ENCODE measurements at regions not wholly inside any gene's neighbourhood (a gene's known extent, or its start where the extent isn't known, plus 50 kb on each side); places are given as distances from the start of the nearest gene placed in this dataset.

GRCh38 chr6:74250161-74250818 lies 554.3 kb downstream of the CD109 start:
- CTCF ChIA-PET (ENCODE audit: unreplicated experiment), result no interaction called here
- H3K4me1 ChIP-seq (ENCODE audit: insufficient read depth, low read length, poor library complexity, severe bottlenecking), result no peaks in the 10 kb centered on the region
- H3K36me3 ChIP-seq (ENCODE audit: insufficient read depth, low read length), result no peaks in the 10 kb centered on the region
- no peaks in the 10 kb centered on the region for H3K9me2 ChIP-seq (ENCODE audit: insufficient read depth, low read length)
- no peak overlapping the region for H3K27ac ChIP-seq (ENCODE audit: low read depth, low read length, poor library complexity, severe bottlenecking)
- intact Hi-C loops (cut with micrococcal nuclease; ENCODE audit: unreplicated experiment), result no loop called here
- H3K4me2 ChIP-seq (ENCODE audit: low read length), result no peak overlapping the region
- H4K20me1 ChIP-seq (ENCODE audit: insufficient read depth, low read length), result no peaks in the 10 kb centered on the region
- no peak overlapping the region for H3K4me3 ChIP-seq (ENCODE audit: low read depth, low read length, poor library complexity, severe bottlenecking)
- no peak for DNase-seq (ENCODE audit: low spot score)
- BruUV-seq (replicated peaks), result no TSS peak
- no peaks in the 10 kb centered on the region for H3K9me3 ChIP-seq (ENCODE audit: low read length)
- TF ChIP-seq CTCF (conservative IDR thresholded peaks at IDR 0.05; ENCODE audit: low read length) (no peak), EZH2phosphoT487 (IDR thresholded peaks at IDR 0.05; ENCODE audit: borderline replicate concordance, low read depth, low read length) (no peak)
- H3K79me2 ChIP-seq (ENCODE audit: insufficient read depth, low read depth, low read length), result no peaks in the 10 kb centered on the region
- no peak overlapping the region for H2AFZ ChIP-seq (ENCODE audit: low read length)
- POLR2A ChIA-PET, result no interaction called here

- POLR2A ChIA-PET, result no interaction called here
- intact Hi-C loops (cut with micrococcal nuclease; ENCODE audit: unreplicated experiment), result no loop called here
Observed at GRCh38 chr6:74249658-74250057, 553.7 kb downstream of the CD109 start.

More at GRCh38 chr6:74249658-74250057, 553.7 kb downstream of the CD109 start:
- no peak for DNase-seq (ENCODE audit: low spot score)
- no TSS peak for BruUV-seq (replicated peaks)
- H3K27ac ChIP-seq (ENCODE audit: low read depth, low read length, poor library complexity, severe bottlenecking), result no peak overlapping the region
- H3K79me2 ChIP-seq (ENCODE audit: insufficient read depth, low read depth, low read length), result no peaks in the 10 kb centered on the region
- no peaks in the 10 kb centered on the region for H3K36me3 ChIP-seq (ENCODE audit: insufficient read depth, low read length)
- no peaks in the 10 kb centered on the region for H4K20me1 ChIP-seq (ENCODE audit: insufficient read depth, low read length)
- no peak overlapping the region for H3K4me3 ChIP-seq (ENCODE audit: low read depth, low read length, poor library complexity, severe bottlenecking)
- CTCF ChIA-PET (ENCODE audit: unreplicated experiment), result no interaction called here
- TF ChIP-seq CTCF (conservative IDR thresholded peaks at IDR 0.05; ENCODE audit: low read length), result no peak
- TF ChIP-seq EZH2phosphoT487 (IDR thresholded peaks at IDR 0.05; ENCODE audit: borderline replicate concordance, low read depth, low read length), result no peak
- H3K9me2 ChIP-seq (ENCODE audit: insufficient read depth, low read length), result no peaks in the 10 kb centered on the region
- H3K9me3 ChIP-seq (ENCODE audit: low read length), result no peaks in the 10 kb centered on the region
- no peak overlapping the region for H3K4me2 ChIP-seq (ENCODE audit: low read length)
- no peaks in the 10 kb centered on the region for H3K4me1 ChIP-seq (ENCODE audit: insufficient read depth, low read length, poor library complexity, severe bottlenecking)
- no peak overlapping the region for H2AFZ ChIP-seq (ENCODE audit: low read length)
